ENCODE measurements at regions not wholly inside any gene's neighbourhood (a gene's known extent, or its start where the extent isn't known, plus 50 kb on each side); places are given as distances from the start of the nearest gene placed in this dataset.

GRCh38 chr16:86866986-86867722 is 288.8 kb downstream of the FOXL1 start:
- ATAC-seq, result no peak
- H3K4me1 Mint-ChIP-seq, result no peaks in the 10 kb centered on the region
- H3K27me3 Mint-ChIP-seq, result no peaks in the 10 kb centered on the region
- no peak overlapping the region for H3K4me3 Mint-ChIP-seq
- H3K27ac Mint-ChIP-seq, result peak overlapping the region in 1 of 2 donors; percentile 28
- H3K9me3 Mint-ChIP-seq, result peaks cover 0 to 4% of the 10 kb centered on the region in 2 donors
- DNase-seq, result no peak

- DNase-seq (no peak), ATAC-seq (no peak)
- no peaks in the 10 kb centered on the region for H3K4me1 Mint-ChIP-seq
- H3K4me3 Mint-ChIP-seq, result no peak overlapping the region
- H3K27ac Mint-ChIP-seq, result no peak overlapping the region
- no peaks in the 10 kb centered on the region for H3K27me3 Mint-ChIP-seq
- H3K9me3 Mint-ChIP-seq, result peaks cover 0 to 4% of the 10 kb centered on the region in 2 donors
These were observed 289.7 kb downstream of the FOXL1 start for GRCh38 chr16:86868070-86868469.

GRCh38 chr16:86868786-86869185 is 290.4 kb downstream of the FOXL1 start:
- Mint-ChIP-seq H3K4me3 (no peak overlapping the region), H3K9me3 (peaks cover 0 to 4% of the 10 kb centered on the region in 2 donors), H3K4me1 (no peaks in the 10 kb centered on the region), H3K27me3 (no peaks in the 10 kb centered on the region), H3K27ac (no peak overlapping the region)
- no peak for DNase-seq
- no peak for ATAC-seq

GRCh38 chr16:86869288-86870022 is 291.1 kb downstream of the FOXL1 start:
- no peak for ATAC-seq
- no peak overlapping the region for H3K4me3 Mint-ChIP-seq
- DNase-seq, result no peak
- no peak overlapping the region for H3K27ac Mint-ChIP-seq
- peaks cover 6% of the 10 kb centered on the region for H3K27me3 Mint-ChIP-seq
- H3K9me3 Mint-ChIP-seq, result peaks cover 0 to 3% of the 10 kb centered on the region in 2 donors
- no peaks in the 10 kb centered on the region for H3K4me1 Mint-ChIP-seq

GRCh38 chr16:86870380-86870779 is 292.0 kb downstream of the FOXL1 start:
- ATAC-seq, result no peak
- no peak for DNase-seq
- Mint-ChIP-seq H3K4me1 (no peaks in the 10 kb centered on the region), H3K27me3 (peaks cover 8% of the 10 kb centered on the region), H3K4me3 (no peak overlapping the region), H3K27ac (no peak overlapping the region), H3K9me3 (no peaks in the 10 kb centered on the region)

- peaks cover 23% of the 10 kb centered on the region for H3K27me3 Mint-ChIP-seq
- H3K4me3 Mint-ChIP-seq, result no peak overlapping the region
- no peak overlapping the region for H3K27ac Mint-ChIP-seq
- H3K4me1 Mint-ChIP-seq, result no peaks in the 10 kb centered on the region
- no peaks in the 10 kb centered on the region for H3K9me3 Mint-ChIP-seq
- ATAC-seq, result no peak
- no peak for DNase-seq
These were observed 293.8 kb downstream of the FOXL1 start for GRCh38 chr16:86872131-86872530.

- DNase-seq, result no peak
- Mint-ChIP-seq H3K9me3 (peaks cover 0 to 2% of the 10 kb centered on the region in 2 donors), H3K4me3 (no peak overlapping the region), H3K4me1 (no peaks in the 10 kb centered on the region), H3K27me3 (peaks cover 30% of the 10 kb centered on the region), H3K27ac (no peak overlapping the region)
- ATAC-seq, result no peak
These were observed 294.5 kb downstream of the FOXL1 start for GRCh38 chr16:86872833-86873232.

GRCh38 chr16:86874141-86874540 is 295.8 kb downstream of the FOXL1 start:
- Mint-ChIP-seq H3K27ac (no peak overlapping the region), H3K4me3 (no peak overlapping the region), H3K9me3 (peaks cover 0 to 5% of the 10 kb centered on the region in 2 donors), H3K4me1 (no peaks in the 10 kb centered on the region), H3K27me3 (peaks cover 43% of the 10 kb centered on the region)
- ATAC-seq (no peak), DNase-seq (peak; percentile 23 to 27)

- DNase-seq (no peak), ATAC-seq (no peak)
- Mint-ChIP-seq H3K4me3 (no peak overlapping the region), H3K27me3 (peaks cover 64% of the 10 kb centered on the region), H3K4me1 (no peaks in the 10 kb centered on the region), H3K27ac (no peak overlapping the region), H3K9me3 (peaks cover 0 to 5% of the 10 kb centered on the region in 2 donors)
These were observed 298.1 kb downstream of the FOXL1 start for GRCh38 chr16:86876499-86876898.

GRCh38 chr16:86877108-86877507 is 298.8 kb downstream of the FOXL1 start:
- H3K4me3 Mint-ChIP-seq, result no peak overlapping the region

GRCh38 chr16:86877835-86878234 is 299.5 kb downstream of the FOXL1 start:
- ATAC-seq, result no peak
- no peak overlapping the region for H3K27ac Mint-ChIP-seq

More at GRCh38 chr16:86877108-86877507, 298.8 kb downstream of the FOXL1 start:
- no peak for DNase-seq
- H3K4me1 Mint-ChIP-seq, result no peaks in the 10 kb centered on the region
- no peak overlapping the region for H3K27ac Mint-ChIP-seq
- H3K27me3 Mint-ChIP-seq, result peaks cover 64% of the 10 kb centered on the region
- H3K9me3 Mint-ChIP-seq, result peaks cover 0 to 5% of the 10 kb centered on the region in 2 donors
- no peak for ATAC-seq

GRCh38 chr16:86878236-86879080 is 300.1 kb downstream of the FOXL1 start:
- no peak for DNase-seq

More at GRCh38 chr16:86877835-86878234, 299.5 kb downstream of the FOXL1 start:
- DNase-seq, result no peak
- Mint-ChIP-seq H3K27me3 (peaks cover 71% of the 10 kb centered on the region), H3K4me3 (no peak overlapping the region), H3K4me1 (no peaks in the 10 kb centered on the region), H3K9me3 (peaks cover 0 to 5% of the 10 kb centered on the region in 2 donors)

GRCh38 chr16:86879268-86879667 is 300.9 kb downstream of the FOXL1 start:
- ATAC-seq, result no peak
- no peak for DNase-seq
- Mint-ChIP-seq H3K4me1 (no peaks in the 10 kb centered on the region), H3K27me3 (peaks cover 71% of the 10 kb centered on the region), H3K27ac (no peak overlapping the region), H3K4me3 (no peak overlapping the region), H3K9me3 (peaks cover 0 to 5% of the 10 kb centered on the region in 2 donors)

More at GRCh38 chr16:86878236-86879080, 300.1 kb downstream of the FOXL1 start:
- Mint-ChIP-seq H3K27ac (no peak overlapping the region), H3K4me1 (no peaks in the 10 kb centered on the region), H3K27me3 (peaks cover 75% of the 10 kb centered on the region), H3K4me3 (no peak overlapping the region), H3K9me3 (peaks cover 0 to 5% of the 10 kb centered on the region in 2 donors)
- ATAC-seq, result no peak

- DNase-seq (no peak), ATAC-seq (no peak)
- Mint-ChIP-seq H3K9me3 (peaks cover 0 to 5% of the 10 kb centered on the region in 2 donors), H3K27me3 (peaks cover 74% of the 10 kb centered on the region), H3K4me1 (no peaks in the 10 kb centered on the region), H3K27ac (no peak overlapping the region), H3K4me3 (no peak overlapping the region)
These were observed 302.2 kb downstream of the FOXL1 start for GRCh38 chr16:86880316-86881117.

GRCh38 chr16:86881118-86881510 is 302.8 kb downstream of the FOXL1 start:
- ATAC-seq (no peak), DNase-seq (no peak)
- H3K4me3 Mint-ChIP-seq, result no peak overlapping the region
- peaks cover 0 to 5% of the 10 kb centered on the region in 2 donors for H3K9me3 Mint-ChIP-seq
- no peak overlapping the region for H3K27ac Mint-ChIP-seq
- no peaks in the 10 kb centered on the region for H3K4me1 Mint-ChIP-seq
- peaks cover 68% of the 10 kb centered on the region for H3K27me3 Mint-ChIP-seq
